ENCODE measurements at regions not wholly inside any gene's neighbourhood (a gene's known extent, or its start where the extent isn't known, plus 50 kb on each side); places are given as distances from the start of the nearest gene placed in this dataset.

- TF ChIP-seq POLR2AphosphoS5 (IDR thresholded peaks at IDR 0.05; ENCODE audit: low read depth, low read length) = no peak
- TF ChIP-seq REST (IDR thresholded peaks at IDR 0.05; ENCODE audit: insufficient read depth in 1 of 2, low read depth in 2 of 2, low read length in 2 of 2) = no peak
- TF ChIP-seq TAF1 (IDR thresholded peaks at IDR 0.05; ENCODE audit: borderline replicate concordance, insufficient read depth, low read length) = no peak
- TF ChIP-seq FOXP2 (optimal IDR thresholded peaks at IDR 0.05; ENCODE audit: borderline replicate concordance, extremely low read depth, extremely low read length, insufficient read depth) = no peak
- no peak for TF ChIP-seq SIN3A (IDR thresholded peaks at IDR 0.05; ENCODE audit: borderline replicate concordance, insufficient read depth, low read length)
Measured at GRCh38 chr18:55918444-55918843, 330.5 kb upstream of the TCF4 start.

- TF ChIP-seq SIN3A (IDR thresholded peaks at IDR 0.05; ENCODE audit: borderline replicate concordance, insufficient read depth, low read length) = no peak
- no peak for TF ChIP-seq REST (IDR thresholded peaks at IDR 0.05; ENCODE audit: insufficient read depth in 1 of 2, low read depth in 2 of 2, low read length in 2 of 2)
- no peak for TF ChIP-seq POLR2AphosphoS5 (IDR thresholded peaks at IDR 0.05; ENCODE audit: low read depth, low read length)
- TF ChIP-seq FOXP2 (optimal IDR thresholded peaks at IDR 0.05; ENCODE audit: borderline replicate concordance, extremely low read depth, extremely low read length, insufficient read depth) = no peak
- TF ChIP-seq TAF1 (IDR thresholded peaks at IDR 0.05; ENCODE audit: borderline replicate concordance, insufficient read depth, low read length) = no peak
Measured at GRCh38 chr18:55912919-55913318, 324.9 kb upstream of the TCF4 start.

- no peak for TF ChIP-seq SIN3A (IDR thresholded peaks at IDR 0.05; ENCODE audit: borderline replicate concordance, insufficient read depth, low read length)
- TF ChIP-seq REST (IDR thresholded peaks at IDR 0.05; ENCODE audit: insufficient read depth in 1 of 2, low read depth in 2 of 2, low read length in 2 of 2) = no peak
- no peak for TF ChIP-seq TAF1 (IDR thresholded peaks at IDR 0.05; ENCODE audit: borderline replicate concordance, insufficient read depth, low read length)
Measured at GRCh38 chr18:55912071-55912470, 324.1 kb upstream of the TCF4 start.

- TF ChIP-seq TAF1 (IDR thresholded peaks at IDR 0.05; ENCODE audit: borderline replicate concordance, insufficient read depth, low read length) (no peak), REST (IDR thresholded peaks at IDR 0.05; ENCODE audit: insufficient read depth in 1 of 2, low read depth in 2 of 2, low read length in 2 of 2) (no peak), SIN3A (IDR thresholded peaks at IDR 0.05; ENCODE audit: borderline replicate concordance, insufficient read depth, low read length) (no peak), POLR2AphosphoS5 (IDR thresholded peaks at IDR 0.05; ENCODE audit: low read depth, low read length) (no peak), FOXP2 (optimal IDR thresholded peaks at IDR 0.05; ENCODE audit: borderline replicate concordance, extremely low read depth, extremely low read length, insufficient read depth) (no peak)
Measured at GRCh38 chr18:55910296-55910695, 322.3 kb upstream of the TCF4 start.

GRCh38 chr18:55908901-55909366 is 320.9 kb upstream of the TCF4 start:
- no peak for TF ChIP-seq FOXP2 (optimal IDR thresholded peaks at IDR 0.05; ENCODE audit: borderline replicate concordance, extremely low read depth, extremely low read length, insufficient read depth)
- no peak for TF ChIP-seq REST (IDR thresholded peaks at IDR 0.05; ENCODE audit: insufficient read depth in 1 of 2, low read depth in 2 of 2, low read length in 2 of 2)
- no peak for TF ChIP-seq POLR2AphosphoS5 (IDR thresholded peaks at IDR 0.05; ENCODE audit: low read depth, low read length)
- TF ChIP-seq TAF1 (IDR thresholded peaks at IDR 0.05; ENCODE audit: borderline replicate concordance, insufficient read depth, low read length) = no peak
- no peak for TF ChIP-seq SIN3A (IDR thresholded peaks at IDR 0.05; ENCODE audit: borderline replicate concordance, insufficient read depth, low read length)

All from PFSK-1 (cell line).